Activated naive CD4-positive, alpha-beta T cell (primary cell): ENCODE measurements at regions not wholly inside any gene's neighbourhood (a gene's known extent, or its start where the extent isn't known, plus 50 kb on each side); places are given as distances from the start of the nearest gene placed in this dataset.
"Not testable (repeated sequence)": the region's sequence is repeated elsewhere in the genome, so short reads cannot be mapped to it uniquely, and the experiment has no call there.

Source experiments
- DNase-seq, 4 experiments: peaks; one replicate each; lab custom pipeline; 2025; lab: John Stamatoyannopoulos, UW

DNA sequence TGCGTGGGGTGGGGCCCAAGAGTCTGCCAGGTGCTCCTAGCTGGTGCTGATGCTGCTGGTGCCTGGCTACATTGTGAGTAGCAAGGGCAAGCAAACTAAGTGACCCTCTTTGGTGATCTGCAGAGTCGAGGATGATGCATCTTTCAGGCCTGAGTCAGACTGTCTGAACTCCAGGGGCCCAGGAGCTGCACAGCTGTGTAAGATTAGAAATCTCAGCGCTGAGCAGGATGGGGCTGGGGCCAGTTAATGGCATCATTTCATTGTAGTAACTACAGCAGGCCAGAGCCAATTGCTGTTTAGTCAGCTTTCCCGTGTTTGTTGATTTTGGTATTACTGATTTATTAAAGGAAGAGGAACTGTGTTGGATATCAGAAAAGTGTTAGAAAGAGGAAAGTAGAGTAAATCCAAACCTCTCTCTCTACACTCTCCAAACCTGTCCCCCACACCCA lies 365.2 kb downstream of the PAX1 start:
- DNase-seq: no peak

DNA sequence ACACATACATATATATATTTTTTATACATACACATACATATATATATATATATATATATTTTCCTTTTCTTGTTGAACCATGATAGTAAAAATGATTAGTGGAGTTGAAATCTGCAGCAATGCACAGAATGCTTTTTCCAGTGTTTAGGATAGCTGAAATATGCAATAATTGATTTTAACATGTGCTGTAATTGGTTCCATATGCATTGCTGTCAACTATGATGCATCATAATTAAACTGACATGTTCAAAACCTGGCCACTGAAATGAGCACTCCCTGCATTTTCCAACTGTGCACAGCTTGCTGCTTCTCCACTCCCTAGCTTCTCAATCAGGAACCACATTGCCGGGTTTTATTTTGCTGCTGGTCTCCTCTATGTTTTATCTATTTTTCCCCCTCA lies 358.3 kb downstream of the PAX1 start:
- no peak for DNase-seq

DNA sequence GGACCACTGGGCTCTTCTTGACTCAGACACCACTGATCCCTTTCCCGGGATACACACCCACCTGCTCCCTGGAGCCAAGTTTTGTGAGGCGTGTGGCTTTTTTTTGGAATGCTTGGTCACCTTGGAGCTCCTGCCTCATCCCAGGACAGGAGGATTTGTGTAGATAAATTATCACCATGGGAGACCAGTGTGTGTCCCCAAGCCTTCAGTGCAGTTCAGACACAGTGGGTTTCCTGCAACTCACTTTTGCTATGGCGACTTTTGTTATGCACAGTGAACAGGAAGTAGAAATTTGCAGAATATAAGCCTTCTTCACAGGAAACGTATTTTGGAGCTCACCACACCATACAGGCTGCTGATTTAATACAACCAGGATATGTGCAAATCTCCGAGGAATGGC lies 357.4 kb downstream of the PAX1 start:
- no peak for DNase-seq

DNA sequence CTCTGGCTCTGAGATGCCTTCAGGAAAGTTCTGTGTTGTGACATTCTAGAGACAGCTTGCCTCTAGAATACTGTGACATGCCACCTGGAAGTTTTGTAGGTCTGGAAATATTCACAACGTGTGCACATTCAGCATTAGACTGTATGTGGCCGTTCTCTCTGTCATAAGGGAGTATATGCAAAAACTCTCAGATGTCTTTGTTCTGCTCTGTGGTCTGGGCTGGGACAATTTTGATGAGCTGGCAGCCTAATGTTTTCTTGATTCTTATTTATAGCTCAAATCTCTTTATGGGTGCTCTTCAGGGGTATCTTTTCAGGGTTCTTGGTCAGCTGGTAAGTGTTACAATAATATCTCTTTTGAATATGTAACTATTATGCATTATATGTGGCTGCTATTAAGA lies 355.1 kb downstream of the PAX1 start:
- DNase-seq: no peak

DNA sequence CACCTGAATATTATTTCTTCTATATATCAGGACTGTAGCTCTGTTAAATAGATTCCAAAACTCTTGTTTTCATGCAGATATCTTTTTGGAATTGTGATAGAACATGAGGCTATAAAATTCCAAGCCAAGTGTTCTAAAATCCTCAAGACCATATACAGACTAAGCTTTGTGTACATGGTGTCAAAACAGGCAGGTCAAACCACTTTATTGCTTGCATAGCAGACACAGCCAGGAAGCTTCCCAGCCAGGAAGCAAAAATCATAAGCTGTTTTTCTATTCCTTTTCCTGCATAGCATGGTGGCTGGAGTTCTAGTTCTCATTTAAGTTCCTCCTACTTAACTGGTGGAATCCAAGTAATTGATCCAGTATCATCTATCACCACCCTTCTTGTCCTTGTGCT lies 353.3 kb downstream of the PAX1 start:
- no peak for DNase-seq

DNA sequence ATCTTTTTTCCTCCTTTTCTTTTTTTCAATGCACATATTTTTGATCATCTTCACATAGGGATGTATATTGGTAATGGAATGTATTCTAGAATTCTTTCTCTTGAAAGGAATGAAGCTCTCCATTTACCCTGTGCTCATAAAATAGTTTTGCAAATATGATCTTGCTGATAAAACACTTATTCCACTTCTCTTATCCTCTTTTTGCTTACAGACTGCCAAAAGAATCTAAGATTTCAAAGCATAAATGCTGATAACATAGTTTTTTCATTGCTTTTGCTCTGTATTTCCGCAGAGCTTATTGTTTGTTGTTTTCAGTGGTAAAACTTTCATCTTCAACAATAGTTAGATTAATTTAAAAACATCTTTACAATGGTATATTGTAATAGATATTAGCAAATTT lies 350.5 kb downstream of the PAX1 start:
- DNase-seq: no peak

DNA sequence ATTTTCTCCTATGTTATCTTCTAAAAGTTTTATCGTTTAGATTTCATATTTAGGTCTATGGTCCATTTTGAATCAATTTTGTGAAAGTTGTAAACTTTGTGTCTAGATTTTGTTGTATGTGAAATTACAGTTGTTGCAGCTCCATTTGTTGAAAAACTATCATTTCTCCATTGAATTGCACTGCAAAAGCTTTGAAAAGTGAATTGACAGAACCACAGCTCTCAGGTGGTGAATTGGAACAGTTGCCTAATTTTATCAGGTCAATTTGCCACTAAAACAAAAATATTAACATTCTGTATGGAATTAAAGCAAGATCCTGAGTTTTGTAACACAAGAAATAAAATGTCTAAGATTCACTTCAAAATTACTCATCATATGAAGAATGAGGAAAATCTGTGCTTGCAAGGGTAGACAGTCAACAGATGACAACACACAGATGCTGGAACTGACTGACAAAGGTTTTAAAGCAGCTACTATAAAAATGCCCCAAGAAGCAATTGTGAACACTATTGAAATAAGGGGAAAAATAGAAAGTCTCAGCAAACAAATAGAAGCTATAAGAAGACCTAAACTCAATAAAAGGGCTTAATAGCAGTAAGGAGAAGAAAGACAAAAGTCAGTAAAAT lies 346.7 kb downstream of the PAX1 start:
- DNase-seq: no peak

DNA sequence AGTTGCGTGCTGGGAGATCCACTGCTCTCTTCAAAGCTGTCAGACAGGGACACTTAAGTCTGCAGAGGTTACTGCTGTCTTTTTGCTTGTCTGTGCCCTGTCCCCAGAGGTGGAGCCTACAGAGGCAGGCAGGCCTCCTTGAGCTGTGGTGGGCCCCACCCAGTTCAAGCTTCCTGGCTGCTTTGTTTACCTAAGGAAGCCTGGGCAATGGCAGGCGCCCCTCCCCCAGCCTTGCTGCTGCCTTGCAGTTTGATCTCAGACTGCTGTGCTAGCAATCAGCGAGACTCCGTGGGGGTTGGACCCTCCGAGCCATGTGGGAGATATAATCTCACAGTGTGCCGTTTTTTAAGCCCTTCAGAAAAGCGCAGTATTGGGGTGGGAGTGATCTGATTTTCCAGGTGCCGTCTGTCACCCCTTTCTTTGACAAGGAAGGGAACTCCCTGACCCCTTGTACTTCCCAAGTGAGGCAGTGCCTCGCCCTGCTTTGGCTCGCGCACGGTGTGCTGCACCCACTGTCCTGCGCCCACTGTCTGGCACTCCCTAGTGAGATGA lies 340.6 kb downstream of the PAX1 start:
- not testable (repeated sequence) for DNase-seq

DNA sequence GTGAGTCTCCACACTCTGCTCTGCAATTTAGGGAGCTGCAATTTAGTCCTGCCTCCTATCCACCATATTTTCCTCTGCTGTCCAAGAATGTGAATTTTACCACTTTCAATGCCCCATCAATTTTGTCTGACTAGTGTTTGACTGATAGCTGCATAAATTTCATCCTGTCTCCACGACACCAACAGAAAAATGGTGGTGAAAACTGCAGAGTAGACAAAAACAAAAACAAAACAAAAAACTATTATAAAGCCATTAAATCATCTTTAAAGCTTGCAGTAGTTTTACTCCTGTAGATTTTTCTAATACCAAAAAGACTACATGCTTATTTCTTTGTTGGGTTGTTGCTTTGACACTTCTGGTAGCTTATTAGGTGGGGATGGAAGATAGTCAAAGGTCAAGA lies 322.0 kb downstream of the PAX1 start:
- DNase-seq: no peak

DNA sequence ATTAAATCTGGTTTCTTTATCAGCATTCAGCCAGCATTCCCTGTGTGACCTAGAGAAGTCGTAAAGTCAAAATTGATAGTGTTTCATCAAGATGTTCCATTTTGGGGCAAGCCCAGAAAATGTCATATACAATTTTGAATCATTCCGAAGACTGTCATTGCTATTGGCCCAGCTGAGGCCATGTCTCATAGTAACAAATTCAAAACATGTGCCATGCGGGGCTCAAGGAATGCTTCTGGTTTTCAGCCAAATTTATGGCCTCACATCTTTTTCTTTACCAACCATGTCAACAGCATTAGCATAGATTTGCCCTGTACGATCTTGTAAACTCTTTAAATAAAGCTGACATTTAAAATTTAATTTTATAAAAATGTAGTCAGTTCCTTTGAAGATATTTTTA lies 314.7 kb downstream of the PAX1 start:
- DNase-seq: no peak

DNA sequence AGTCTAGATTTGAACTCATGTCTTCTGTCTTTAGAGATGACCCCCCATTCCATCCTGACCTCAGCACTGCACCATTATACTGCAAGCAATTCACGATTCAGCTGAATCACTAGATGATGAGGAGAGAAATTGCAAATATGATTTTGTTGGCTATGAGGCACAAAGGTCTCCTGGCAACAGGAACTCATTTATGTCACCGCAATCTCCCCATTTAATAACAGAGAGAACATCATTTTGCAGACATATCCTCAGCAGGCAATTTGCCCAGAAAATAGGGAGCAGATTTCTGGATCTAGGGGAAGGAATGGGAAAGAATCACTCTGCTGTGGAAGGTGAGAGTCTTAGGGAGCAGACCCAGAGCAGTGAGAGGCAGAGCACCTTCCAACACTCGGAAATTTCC lies 303.0 kb downstream of the PAX1 start:
- no peak for DNase-seq

DNA sequence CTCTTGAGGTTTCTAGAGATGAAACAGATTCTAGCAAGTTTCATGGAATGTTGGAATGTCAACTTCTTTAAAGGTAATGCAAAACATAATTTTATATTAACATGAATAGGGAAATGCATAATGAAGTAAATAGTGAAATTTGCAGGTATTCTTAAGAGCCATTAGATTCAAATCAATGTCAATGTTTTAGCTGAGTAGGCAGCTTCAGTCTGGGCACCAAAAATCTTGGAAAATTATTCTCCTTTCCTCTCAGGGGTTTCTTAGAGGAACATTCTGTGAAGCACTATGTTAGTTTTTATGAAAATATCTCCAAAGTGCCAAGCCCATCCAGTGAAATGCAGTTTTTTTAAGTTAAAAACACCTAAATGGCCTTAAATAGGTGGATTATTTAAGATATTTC lies 300.8 kb downstream of the PAX1 start:
- no peak for DNase-seq

DNA sequence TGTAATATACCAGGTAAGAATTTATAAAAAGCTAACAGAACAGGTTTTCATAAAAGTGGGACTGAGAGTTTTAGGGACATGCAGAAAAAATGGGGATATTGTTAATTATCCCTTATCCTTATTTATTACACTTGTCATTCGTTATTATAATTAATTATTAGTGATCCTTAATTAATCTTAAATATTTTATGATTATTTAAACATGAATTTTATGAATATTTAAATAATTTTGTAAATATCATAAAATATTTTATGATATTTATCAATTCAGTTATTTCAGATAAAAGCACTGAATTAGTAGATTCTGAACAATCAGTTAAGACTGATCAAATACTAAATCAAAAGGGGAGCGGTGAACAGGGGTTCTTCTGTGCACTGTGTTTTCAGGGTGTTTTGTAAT lies 300.1 kb downstream of the PAX1 start:
- no peak for DNase-seq

DNA sequence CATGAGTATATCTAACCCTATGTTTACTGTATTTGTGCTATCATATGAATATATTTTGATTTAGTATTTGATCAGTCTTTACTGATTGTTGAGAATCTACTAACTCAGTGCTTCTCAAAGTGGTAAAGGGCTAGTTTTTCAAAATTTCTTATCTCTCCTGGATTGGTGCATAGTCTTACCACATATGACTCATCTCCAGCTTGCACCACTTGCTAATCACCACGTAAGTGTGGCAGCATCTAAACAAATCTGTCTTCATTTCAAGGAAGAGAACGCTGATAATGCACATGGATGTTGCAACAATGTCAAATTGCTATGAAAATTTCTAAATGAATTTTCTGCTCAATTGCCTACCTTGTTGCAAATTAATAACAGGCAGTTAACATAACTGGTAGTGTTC lies 299.5 kb downstream of the PAX1 start:
- DNase-seq: no peak

DNA sequence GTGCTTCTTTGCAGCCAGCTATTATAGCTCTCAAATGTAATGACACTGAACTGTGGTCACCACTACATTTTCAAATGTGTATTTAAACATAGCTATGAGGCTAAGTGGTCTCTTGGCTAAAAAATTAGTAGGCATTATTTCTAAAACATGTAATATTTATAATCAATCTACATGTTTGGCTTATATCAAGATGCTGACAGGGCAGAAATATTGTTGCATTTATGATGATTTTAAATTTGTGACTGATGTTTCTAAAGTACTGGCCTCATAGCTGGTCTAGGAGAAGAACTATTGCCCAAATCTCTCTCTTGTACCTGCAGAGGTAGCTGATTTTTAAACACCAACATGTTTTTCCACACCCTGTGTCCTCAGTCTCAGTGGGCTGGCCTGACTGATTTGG lies 298.2 kb downstream of the PAX1 start:
- DNase-seq: no peak

DNA sequence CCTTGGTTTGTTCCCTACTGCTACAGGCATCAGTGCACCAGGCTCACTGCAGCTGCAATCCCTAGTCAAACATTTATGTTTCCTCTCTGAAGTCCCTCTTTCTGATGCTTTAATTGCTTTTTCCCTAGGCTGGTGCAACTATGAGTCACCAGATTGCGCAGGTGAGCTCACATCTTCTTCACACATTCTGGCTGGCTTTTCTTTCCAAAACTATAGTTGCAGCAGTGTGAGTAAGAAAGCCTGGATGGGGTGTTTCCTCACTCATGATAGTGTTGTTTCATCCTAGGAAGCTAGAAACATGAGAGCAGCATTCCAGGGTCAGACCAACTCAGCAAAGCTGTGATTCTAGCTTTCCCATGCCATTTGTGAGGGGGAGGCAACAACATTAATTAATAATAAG lies 296.4 kb downstream of the PAX1 start:
- DNase-seq: no peak

DNA sequence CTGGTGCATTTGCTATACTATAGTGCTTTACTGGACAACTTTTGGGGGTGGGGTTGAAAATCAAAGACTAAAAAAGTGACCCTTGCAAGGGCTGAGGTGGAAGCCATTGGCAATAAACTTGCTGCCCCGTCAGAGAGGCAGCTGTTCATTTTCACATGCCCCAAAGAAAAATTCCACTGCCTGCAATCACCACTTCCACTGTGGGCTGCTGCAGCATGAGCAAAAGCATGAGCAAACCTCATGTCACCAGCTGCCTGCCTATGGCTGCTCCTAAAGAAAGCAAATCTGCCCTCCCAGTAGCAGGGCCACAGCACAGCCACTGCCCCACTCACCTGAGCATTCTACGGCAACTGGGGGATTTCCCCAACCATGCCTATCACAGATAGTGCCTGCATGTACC lies 290.0 kb downstream of the PAX1 start:
- DNase-seq: no peak

DNA sequence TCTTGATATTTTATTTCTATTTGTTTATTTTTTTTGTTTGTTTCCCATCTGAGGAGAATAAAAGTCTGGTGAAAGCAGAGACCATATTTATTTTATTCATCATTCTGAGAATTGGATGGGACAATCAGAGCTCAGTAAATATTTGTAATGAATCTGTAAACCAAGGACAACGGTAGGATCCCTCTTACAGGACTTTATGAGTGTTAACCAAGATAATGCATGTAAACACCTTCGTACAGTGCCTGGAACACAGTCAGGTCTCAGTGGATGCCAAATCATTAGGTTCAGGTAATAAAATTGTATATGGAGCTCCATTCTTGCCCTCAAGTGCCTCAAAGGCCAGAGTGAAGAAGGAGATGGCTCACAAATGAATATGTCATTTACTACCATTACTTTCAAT lies 288.7 kb downstream of the PAX1 start:
- no peak for DNase-seq

DNA sequence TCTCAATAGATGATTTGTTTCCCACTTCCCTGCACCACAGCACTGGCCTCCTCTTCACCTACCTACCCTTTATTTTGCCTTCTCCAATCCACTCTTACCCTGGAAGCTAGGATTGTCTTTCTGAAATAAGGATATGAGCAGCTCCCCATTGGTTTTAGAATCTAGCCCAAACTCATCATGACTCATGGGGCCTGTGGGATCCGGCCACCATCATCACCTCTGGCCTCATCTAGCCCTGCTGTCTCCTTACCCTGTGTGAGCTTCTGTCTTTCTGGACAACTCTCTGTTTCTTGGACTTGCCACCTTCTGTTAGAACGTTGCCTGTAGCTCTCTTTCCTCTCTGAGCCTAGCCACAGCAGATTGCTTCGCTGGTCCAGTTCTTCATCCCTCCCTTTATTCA lies 277.1 kb downstream of the PAX1 start:
- DNase-seq: no peak

DNA sequence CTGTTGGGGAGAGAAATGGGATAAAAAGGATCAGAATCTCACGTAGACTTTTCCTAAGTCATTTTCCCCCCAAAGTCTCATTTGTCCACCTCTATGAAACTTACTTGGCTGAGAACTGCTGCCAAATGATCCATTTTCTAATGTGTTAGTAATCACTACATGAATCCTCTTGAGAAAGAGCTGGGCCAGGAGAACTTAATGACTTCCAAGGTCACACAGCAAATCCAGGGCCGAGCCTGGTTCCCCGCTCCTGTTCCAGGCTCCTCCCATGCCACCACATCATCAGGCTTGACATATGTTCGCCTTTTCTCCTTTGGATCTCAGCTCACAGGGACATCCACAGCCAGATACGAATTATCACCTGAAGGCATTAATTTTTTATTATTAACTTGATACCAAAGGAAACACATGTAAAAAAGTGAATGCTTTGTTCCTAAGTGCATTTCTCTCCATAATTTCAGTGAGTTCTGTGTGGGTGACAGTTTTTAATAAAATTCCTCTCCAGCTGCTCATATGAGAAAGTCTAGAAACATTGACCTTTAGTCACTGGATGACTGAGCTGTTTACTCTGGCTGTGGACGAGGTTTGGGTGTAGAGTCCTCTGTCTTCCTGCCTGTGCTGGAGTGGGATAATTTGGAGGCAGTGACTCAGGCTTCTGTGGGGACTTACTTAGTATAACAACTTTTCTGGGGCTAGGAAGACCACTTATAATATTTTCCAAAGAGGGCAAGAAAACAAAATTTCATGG lies 276.3 kb downstream of the PAX1 start:
- DNase-seq: no peak

DNA sequence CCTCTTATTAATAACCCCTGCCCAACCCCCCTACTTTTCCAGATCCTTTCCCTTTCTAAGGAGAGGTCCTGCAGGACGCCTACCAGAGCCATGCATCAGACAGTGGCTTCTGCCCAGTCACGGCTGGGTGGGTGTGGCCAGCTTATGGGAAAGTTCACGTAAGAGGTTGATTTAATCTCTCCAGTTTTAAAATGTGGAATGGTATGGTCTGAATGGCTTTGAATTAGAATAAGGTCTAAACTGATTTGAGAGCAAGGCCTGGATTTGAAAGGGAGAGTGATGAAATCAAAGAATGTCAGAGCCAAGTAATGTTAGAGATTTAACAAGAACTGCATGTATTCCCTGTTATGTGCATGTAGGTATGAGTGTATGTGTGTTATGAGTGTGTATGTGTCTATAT lies 275.7 kb downstream of the PAX1 start:
- DNase-seq: no peak

DNA sequence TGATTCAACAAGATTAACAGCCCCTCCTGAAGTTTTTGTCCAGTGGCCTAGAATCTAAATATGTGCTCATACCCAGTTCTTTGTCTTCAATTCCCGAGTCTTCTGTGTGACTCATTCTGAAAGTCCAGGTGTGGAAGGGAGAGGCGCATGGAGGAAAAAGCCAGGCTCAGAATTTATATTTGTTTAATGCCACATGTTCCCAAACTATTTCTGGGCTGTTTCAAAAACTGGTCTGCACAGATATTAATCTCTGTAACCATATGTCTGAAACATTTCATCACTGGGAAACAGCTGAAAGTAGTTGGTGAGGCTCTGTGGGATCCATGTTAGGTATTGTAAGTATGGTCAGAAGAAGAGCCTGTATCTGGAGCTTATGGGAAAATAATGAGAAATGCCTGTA lies 266.0 kb downstream of the PAX1 start:
- DNase-seq: no peak

DNA sequence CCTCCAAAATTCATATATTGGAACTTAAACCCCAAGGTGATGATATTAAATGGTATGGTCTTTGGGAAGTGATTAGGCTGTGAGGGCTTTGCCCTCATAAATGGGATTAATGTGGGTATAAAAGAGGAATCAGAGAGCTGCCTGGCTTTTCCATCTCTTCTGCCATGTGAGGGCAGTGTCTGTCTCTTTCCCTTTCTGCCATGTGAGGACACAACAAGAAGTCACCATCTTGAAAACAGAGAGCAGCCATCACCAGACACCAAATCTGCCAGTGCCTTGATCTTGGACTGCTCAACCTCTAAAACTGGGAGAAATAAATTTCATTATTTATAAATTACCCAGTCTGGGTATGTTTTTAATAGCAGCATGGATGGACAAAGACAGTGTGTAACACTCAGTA lies 263.0 kb downstream of the PAX1 start:
- no peak for DNase-seq

DNA sequence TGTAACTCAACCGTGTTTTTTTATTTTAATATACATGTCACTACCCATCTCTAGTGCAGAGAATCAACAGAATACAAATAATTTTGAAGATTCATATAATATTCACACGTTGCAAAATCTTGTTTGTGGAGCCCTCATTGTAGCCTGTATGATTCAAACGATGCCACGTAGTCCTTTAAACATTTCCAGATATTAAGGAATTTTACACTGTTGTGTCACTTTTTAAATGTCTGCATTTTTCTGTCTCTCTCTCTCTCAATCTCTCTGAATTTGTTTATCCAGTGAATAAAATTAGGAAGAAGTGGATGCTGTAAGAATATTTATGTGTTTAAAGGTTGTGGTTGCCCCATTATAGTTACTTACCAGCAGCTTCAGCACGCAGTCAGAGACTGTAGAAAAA lies 262.0 kb downstream of the PAX1 start:
- DNase-seq: no peak
